NCI-H2171 treated with DMSO at 0.1 percent for 48 hours (cell line): ENCODE measurements at regions not wholly inside any gene's neighbourhood (a gene's known extent, or its start where the extent isn't known, plus 50 kb on each side); places are given as distances from the start of the nearest gene placed in this dataset.
"Not testable (repeated sequence)": the region's sequence is repeated elsewhere in the genome, so short reads cannot be mapped to it uniquely, and the experiment has no call there.

ENCODE experiments used
- DNase-seq: peaks from one replicate; lab custom pipeline; 2025; lab: John Stamatoyannopoulos, UW

DNA sequence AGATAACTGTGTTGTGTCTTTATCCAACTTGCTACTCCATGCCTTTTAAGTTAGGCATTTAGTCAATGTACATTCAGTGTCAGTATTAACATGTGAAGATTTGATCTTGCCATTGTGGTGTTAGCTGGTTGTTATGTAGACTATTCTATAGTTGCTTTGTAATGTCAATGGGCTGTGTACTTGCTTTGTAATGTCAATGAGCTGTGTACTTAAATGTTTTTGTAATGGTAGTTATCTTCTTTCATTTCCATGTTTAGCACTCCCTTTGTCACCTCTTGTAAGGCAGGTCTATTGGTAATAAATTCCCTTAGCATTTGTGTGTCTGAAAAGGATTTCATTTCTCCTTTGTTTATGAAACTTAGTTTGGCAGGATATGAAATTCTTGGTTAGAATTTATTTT is 53.4 kb downstream of the MC4R start:
- no peak for DNase-seq

- DNase-seq, result no peak
These were observed 60.8 kb downstream of the MC4R start for GRCh38 chr18:60311676-60312360.

DNA sequence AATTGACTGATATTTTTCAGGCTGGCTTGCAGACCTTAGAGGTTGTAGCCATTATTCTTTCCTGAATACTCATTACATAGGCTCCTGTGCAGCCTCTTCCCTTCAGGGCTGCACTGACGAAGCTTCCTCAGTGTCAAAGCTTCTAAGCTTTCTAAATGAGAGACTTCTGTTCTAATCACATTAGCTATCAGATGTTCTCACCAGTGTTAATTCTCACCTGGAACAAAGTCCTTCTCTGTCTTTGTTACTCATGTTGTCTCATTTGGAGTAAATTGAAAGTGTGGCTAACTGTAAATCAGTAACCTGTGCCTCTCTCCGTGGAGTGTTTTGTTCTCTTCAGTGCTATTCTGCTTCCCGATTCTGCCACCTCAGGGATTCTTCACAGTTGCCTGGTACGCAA is 76.9 kb downstream of the MC4R start:
- DNase-seq, result no peak

DNA sequence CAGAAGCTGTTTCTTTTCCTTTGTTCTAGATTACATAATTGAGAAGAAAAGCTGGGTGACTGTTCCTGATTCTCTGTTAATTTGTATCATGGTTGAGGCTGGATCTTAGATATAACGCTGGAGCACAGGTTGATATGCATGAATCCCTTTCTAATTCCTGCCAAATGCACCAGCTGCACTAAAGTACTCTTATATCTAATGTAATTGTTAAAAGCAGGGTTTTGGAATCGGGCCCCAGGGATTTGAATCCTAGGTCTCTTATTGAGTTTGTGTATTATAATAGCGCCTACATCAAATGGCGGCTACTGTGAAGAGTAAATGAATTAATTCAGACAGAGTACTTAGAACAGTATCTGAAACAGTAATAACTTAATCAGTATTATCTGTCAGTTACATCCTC is 80.4 kb downstream of the MC4R start:
- peak; percentile 22 for DNase-seq

- no peak for DNase-seq
These were observed 93.2 kb downstream of the MC4R start for GRCh38 chr18:60279391-60279790.

GRCh38 chr18:60277855-60278480 is 94.6 kb downstream of the MC4R start:
- no peak for DNase-seq

DNA sequence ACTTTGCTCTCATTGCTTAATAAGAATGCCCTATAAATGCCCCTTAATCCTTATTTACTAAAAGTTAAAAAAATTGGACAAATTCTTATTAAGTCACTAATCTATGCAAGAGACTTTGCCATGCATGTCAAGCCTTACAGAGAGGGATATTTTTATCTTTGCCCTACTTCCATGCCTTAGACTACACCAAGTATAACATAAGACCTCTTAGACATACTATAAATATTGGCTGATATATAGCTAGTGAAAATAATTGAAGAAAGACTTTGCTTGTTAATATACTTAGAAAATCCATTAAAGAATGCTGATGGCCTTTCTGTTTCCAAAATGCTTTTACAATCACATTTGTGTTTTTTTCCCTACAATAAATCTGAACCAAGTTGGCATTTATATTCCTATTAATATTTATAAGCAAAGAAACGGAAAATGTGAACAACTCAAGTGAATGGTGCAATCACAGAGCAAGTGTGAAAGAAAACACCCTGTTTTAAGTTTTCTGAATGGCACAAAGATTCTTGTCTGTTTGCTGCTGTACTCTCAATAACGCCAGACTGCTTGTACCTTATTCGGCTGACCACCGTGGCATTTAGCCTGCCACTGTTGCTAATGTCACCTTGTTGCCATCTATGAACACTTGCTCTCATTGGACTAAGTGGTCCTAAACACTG is 105.0 kb downstream of the MC4R start:
- no peak for DNase-seq

DNA sequence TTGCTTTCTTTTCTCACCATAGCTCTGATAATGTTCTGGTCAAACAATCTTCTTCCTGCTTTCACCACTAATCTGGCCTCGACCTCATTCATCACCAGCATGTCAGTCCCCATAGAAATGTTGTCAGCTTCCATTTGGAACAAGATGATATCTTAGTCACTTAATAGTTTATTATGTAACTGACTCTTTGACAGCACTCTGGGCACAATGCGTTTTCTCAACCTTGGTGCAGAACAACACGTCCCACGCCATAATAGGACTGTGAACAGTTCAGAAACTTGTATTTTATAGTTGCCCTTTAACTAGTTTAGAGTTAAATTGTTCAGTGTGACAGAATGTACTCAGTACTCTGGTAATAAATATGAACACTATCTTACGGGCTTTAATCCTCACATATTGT is 106.0 kb downstream of the MC4R start:
- no peak for DNase-seq

GRCh38 chr18:60259052-60259681 is 113.4 kb downstream of the MC4R start:
- no peak for DNase-seq

DNA sequence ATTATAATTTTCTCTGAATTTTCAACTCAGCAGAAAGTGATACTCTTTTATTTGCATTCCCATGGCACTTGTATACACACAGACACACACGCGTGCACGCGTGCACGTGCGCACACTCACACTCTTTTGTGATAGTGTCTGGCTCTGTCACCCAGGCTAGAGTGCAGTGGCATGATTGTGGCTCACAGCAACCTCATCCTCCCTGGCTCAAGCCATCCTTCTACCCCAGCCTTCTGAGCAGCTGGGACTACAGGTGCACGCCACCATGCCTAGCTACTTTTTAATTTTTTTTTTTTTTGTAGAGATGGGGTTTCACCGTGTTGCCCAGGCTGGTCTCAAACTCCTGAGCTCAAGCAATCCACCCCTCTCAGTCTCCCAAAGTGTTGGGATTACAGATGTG is 123.2 kb downstream of the MC4R start:
- DNase-seq, result no peak

GRCh38 chr18:60248336-60249330 is 123.9 kb downstream of the MC4R start:
- DNase-seq, result no peak

- DNase-seq, result no peak
These were observed 125.5 kb downstream of the MC4R start for GRCh38 chr18:60247103-60247502.

- DNase-seq, result no peak
These were observed 126.0 kb downstream of the MC4R start for GRCh38 chr18:60246606-60247005.

DNA sequence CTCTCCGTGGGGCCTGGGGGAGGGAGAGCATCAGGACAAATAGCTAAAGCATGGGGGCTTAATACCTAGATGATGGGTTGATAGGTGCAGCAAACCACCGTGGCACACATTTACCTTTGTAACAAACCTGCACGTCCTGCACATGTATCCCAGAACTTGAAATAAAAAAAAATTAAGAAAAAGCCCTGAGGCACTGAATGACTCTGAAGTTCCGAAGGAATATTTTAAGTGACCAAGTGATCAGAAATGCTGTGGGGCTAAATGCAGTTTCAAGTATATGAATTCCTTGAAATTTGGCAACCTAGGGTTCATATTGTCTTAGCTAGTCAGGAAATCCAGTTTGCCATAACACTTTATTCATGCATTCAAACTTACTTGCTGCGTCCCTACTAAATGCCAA is 127.5 kb downstream of the MC4R start:
- no peak for DNase-seq

- not testable (repeated sequence) for DNase-seq
These were observed 133.4 kb downstream of the MC4R start for GRCh38 chr18:60239024-60239710.

- DNase-seq, result no peak
These were observed 137.4 kb downstream of the MC4R start for GRCh38 chr18:60235164-60235563.

DNA sequence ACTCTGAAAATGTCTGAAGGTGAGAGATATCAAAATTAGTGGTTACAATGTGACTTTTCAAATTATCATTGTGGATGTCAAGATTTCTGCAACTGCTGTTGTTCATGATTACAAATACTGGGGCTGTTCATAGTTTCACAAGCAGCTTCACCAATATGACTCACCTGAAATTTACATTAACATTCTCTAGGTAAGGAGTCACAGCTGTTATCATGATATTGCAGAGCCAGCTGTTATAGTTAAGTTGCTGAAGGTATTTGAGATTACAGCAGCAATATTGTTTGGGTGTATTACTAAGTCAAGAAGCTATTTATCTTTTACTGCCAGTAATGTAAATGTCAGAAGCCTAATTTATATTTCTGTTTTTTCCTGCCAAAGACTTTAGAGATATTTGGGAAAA is 140.0 kb downstream of the MC4R start:
- DNase-seq, result peak; percentile 17

DNA sequence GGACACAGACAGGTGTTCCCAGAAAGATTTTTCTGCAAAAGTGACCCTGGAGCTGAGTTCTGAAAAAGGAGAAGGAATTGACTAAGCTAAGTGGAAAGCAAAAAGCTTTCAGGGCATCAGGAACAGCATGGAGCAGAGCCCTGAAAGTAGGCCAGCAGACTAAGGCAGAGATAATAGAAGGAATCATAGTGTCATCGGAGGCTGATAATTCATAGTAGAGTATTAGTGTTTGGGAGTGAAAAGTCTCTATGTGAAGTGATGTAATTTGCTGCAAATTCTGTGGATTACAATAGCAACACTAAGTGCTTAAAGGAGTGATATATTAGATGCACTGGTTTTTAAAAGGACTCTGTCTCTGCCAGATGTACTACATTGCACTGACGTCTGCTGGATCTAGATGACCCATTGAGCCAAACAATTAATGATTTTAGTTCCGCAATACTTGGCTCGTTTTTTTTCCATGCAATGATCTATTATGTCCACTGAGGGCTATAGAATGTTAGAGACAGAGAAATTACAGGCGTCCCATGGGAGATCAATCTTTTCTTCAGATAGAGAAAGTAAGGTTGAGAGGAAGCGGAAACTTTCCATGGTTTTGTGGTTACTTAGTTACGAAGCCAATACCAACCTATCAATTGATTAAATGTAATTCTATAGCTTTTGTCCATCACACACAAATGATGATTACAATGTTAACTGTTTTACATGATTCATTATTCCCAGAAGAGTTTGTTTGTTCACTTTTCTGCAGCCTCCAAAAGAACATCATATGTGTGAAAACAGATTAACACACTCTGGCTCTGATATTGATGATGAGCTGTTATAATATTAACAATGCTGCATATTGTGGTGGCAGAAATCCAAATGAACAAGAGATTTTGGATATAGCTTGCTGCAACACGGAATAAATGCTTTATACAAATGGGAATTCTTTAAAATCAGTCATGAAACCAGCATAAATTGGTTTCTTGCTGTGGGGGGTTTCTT is 143.7 kb downstream of the MC4R start:
- no peak for DNase-seq

GRCh38 chr18:60215432-60215831 is 157.1 kb downstream of the MC4R start:
- DNase-seq, result no peak

GRCh38 chr18:60209042-60209441 is 163.5 kb downstream of the MC4R start:
- no peak for DNase-seq
